ENCODE measurements at regions not wholly inside any gene's neighbourhood (a gene's known extent, or its start where the extent isn't known, plus 50 kb on each side); places are given as distances from the start of the nearest gene placed in this dataset.

DNA sequence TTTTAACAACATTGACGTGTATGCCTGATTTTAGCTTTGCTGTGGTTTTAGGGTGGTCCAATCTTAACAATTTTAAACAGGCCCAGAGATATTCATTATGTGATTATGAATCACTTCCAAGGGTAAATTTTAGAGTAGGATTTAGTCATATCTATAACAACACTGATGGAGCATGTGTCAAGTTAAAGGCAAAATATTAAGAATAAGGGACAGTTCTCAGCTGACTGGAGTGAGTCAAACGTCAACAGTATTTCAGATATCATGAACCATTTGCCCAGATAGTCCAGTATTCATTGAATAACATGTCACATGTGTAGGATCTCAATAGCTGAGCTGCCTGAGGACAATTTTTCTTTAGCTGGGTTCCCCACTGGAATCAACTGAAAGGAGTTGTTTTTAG is 61.3 kb upstream of the VCX2 start:
- DNase-seq = no peak

DNA sequence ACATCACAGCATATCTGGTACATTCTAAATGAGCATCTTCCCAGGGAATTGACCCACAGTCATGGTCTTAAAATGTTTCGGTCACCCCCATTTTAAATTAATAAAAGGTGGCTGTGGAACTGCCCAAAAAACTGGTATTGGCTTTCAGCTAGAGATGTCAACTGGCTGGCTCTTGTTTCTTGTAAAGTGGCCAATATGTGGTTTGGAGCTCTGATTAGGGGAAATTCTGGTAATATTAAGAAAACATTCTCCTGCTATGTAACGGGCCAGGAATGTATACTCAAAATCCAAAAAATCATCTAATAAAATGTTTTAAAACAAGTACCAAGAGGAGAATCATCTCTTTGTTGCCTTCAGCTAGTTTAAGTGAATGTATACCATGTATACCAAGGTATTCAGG is 62.0 kb upstream of the VCX2 start:
- DNase-seq = no peak

GRCh38 chrX:8235026-8235425 is 64.0 kb upstream of the VCX2 start:
- DNase-seq = no peak

DNA sequence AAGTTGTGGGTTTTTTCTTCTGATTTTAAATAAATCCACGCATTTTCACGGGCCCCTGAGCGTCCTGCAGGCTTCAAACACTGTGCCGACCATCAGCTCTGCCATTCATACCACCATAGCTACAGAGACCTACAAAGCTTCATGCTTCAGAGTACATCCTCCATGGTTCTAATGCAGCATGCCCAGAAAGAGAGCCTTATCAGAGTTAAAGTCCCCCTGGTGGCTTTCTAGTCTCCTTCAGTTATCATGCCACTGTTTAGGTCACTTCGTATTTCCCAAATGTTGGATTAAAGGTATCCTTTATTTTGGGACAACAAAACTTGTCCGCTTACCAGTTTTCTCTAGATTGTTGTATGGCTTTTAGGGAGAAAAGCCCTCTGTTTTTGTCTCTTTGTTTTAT is 66.7 kb upstream of the VCX2 start:
- no peak for DNase-seq

DNA sequence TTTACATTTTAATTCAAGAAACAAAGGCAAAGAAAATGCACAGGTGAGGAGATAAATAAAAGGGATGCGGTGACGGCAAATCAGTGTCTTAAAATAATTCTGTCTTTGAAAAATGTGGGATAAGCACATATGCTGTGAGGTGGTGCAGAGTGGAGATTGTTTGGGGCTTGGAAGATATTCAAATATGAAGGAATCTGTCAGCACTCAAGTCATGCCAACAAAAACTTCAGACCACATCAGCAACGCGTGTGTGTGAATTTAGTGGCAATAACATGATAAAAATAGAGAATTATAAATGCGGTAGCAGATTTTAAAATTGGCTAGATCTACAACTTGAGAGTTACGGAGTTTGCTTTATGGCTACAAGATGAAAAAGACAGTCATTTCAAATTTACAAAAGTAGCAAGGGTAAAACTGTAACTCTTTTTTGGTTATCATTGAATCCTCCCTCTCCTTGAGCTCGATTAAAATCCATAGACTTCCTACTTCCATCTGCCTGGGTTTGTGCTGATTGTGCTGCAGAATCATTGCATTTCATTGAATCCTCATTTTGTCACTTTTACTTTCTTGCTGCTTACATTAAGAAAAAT is 71.5 kb upstream of the VCX2 start:
- no peak for DNase-seq

DNA sequence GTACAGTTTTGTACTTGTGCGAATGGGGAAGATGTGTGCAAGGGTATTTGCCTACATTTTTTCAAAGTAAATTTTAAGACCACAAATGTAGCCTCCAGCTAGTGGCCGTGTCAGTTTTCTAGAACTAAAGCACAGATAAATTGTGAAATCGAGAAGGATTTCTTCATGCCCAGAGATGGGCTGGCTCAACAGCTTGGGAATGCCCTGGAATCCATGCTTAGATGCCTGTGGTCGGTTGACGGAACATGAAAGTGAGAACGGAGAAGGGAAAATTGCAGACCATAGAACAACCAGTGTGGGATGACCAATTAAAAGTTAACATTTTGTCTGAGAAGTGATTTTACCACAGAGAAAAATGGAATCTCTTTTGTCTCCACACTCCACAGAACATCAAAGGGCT is 73.2 kb upstream of the VCX2 start:
- no peak for DNase-seq

DNA sequence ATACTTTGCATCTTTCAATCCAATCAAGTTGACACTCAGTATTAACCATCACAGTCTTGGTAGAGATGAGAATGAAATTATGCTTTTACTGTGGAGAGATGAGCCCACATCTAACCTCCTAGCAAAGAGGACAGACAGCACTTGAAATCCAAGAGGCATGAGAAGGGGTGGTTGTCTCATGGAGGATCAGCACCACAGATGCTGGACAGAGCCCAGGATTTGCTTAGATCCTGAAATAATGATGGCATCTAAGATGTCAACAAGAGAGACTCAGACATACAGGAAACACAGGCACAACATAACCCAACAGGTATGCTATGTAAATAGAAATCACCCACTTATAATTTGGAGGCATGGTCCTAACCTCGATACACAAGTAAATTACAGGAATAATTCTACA is 74.3 kb upstream of the VCX2 start:
- no peak for DNase-seq

- no peak for DNase-seq
Observed at GRCh38 chrX:8253096-8253495, 82.0 kb upstream of the VCX2 start.

DNA sequence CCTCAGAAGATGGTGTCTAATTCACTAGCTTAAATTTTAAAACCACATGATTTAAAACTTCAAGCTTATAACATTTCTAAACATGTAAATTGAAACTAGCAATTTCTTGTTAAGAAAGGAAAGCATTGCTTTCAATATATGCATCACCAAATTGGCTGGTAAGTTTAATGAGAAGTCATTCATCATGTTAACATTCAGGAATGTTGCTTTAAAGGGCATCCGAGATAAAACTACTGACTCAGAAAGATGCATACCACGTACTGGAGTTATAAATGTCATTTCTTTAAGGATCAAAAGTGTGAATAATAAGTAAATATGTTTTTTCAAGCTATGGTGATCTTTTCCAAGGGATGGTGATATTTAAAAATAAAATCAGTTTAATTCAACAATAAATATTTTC is 83.3 kb upstream of the VCX2 start:
- DNase-seq = no peak

- DNase-seq = no peak
Observed at GRCh38 chrX:8272821-8273220, 101.8 kb upstream of the VCX2 start.

DNA sequence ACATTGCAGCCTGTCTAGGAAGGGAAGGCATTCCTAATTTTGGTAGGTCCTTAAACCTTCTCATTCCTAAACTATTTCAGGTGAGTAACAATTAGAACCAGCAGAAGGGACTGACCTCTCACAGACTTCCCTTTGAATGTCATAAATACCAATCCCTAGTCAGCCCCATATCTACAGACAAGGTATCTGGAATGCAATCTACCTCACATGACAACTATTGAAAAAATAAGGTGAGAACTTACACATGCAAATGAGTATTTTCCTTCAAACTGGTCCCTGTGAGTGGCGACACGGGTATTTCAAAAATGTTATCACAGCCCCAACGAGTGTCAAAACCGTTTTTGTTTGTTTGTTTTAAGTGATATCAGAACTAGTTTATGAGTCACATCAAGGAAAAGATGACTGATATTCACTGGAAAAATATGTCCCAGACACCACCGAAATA is 102.4 kb upstream of the VCX2 start:
- no peak for DNase-seq

GRCh38 chrX:8274170-8274569 is 103.1 kb upstream of the VCX2 start:
- no peak for DNase-seq

DNA sequence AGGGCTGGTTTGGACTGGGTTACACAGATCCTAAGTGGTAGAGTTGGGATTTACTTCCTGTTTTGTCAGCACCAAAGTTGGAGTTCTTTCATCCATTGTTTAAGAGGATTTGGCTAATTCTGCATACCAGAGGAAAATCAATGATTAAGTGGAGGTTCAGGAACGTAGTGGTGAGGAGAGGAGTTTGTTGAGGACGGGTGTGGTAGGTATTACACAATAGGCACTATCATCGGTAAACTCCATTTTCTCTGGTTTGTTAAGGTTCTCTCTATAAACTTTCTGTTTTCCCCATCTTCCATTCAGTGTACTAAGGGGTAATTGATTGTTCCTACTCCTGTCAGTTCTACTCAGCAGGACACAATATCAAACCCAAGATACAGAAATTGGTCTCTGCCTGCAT is 107.5 kb upstream of the VCX2 start:
- no peak for DNase-seq

DNA sequence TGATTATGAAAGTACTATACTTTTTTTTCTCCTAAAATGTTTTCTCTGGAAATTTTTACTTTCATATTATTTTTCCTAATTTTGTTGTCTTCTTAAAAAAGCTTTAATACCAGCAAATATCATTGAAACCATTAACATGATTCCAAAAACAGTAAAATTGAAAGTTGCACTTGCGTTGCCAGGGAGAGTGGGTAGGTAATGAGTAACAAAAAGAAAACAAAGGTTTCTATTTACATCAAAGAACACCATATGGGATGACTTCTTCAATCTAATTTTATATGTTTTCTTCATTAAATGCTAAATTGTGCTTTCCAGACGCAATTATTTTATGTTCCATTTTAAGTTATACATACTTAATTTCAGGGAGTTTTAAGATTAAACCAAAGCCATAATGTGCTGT is 108.3 kb upstream of the VCX2 start:
- no peak for DNase-seq

- no peak for DNase-seq
Observed at GRCh38 chrX:8284131-8284530, 113.1 kb upstream of the VCX2 start.

DNA sequence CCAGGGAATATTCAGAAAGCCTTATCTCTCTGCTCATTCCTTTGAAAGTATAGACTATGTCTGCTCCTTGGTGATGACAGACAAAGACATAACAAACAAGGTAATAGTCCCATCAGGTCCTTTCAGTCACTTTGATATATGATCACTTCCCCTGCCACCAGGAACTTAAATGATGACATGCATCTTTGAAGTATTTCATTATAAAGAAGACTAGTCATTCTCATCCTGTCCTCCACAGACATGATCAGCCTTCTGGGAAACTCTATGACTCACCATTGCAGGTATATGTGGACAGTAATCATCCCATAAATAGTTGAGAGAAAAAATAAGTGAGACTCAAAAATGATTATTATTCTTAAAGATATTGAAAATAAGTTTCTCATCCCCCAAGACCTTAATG is 117.5 kb upstream of the VCX2 start:
- no peak for DNase-seq

DNA sequence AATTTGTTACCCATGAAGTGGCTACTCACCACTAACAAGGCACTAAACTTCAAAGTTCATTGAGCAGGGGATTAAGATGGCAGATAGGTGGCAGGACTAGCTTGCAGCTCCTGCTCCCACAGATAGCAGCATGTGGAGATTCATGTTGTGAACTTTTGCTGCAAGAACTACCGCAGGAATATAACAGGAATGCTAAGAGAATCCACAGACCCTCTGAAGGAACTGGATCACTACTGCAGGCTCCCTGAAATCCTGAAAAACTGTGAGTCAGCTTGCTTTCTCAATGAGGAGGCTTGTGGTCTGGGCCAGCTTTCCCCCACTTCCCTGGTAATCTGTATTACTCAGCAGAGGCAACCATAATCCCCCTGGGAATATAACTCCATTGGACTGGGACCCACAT is 118.5 kb upstream of the VCX2 start:
- DNase-seq = no peak

DNA sequence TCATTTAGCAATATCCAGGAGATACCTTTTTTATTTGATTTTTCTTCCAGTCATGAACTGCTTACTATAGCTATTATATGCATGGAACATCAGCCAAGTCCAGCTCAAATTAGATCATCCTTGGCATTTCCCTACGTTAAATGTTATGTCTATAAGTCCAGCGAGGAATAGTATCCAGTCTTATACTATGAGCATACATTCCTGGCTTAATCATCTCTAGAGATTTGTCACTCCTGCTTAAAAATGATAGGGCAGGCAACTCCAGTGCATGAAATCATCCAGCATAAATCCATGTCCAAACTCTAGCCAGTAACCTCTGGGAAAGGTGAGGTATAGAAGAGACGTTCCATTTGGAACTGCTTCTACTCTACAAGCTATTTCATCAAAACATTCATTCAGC is 126.7 kb upstream of the VCX2 start:
- no peak for DNase-seq

DNA sequence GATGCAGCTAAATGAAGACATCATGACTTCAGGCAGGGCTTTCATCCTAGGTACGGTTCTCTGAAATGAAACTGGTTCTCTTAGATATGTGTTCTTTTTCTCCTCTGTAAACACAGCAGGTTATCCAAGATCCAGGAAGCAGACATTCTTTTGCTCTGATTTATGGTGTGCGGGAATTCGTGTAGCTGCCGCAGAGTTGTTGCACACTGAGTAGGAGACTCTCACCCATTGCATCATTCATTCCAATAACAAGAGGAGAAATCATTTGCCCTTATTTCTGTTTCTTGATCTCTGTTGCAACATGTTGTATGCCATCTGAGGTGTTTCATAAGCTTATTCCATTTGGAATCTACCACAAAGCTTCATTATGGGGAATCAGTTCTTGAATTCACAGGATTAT is 133.6 kb upstream of the VCX2 start:
- DNase-seq = no peak

GRCh38 chrX:8305350-8305749 is 134.3 kb upstream of the VCX2 start:
- DNase-seq = no peak

- no peak for DNase-seq
Observed at GRCh38 chrX:8306291-8306925, 135.3 kb upstream of the VCX2 start.

DNA sequence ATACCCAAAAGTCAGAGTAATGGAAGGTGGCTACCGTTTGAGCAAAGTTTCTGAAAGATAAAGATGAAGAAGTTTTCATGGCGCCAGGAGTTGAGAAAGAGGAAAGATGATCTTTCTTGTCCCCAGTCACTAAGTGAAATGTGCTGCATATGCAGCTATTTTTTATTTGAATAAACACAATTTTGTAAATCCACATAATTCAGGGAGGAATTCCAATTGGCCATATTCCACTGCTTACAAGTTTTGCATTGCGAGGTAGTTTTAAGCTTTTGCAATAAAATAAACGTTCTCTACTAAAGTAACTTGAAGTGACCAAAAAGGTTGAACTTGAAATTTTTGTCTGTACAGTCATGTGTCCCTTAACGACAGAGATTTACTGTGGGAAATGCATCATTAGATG is 139.3 kb upstream of the VCX2 start:
- DNase-seq = no peak

- no peak for DNase-seq
Observed at GRCh38 chrX:8313844-8314243, 142.8 kb upstream of the VCX2 start.

GRCh38 chrX:8314881-8315280 is 143.8 kb upstream of the VCX2 start:
- no peak for DNase-seq

- no peak for DNase-seq
Observed at GRCh38 chrX:8319359-8319758, 145.3 kb upstream of the VCX3B start.

All from T-helper 2 cell (primary cell).